ENCODE measurements at regions not wholly inside any gene's neighbourhood (a gene's known extent, or its start where the extent isn't known, plus 50 kb on each side); places are given as distances from the start of the nearest gene placed in this dataset.

DNA sequence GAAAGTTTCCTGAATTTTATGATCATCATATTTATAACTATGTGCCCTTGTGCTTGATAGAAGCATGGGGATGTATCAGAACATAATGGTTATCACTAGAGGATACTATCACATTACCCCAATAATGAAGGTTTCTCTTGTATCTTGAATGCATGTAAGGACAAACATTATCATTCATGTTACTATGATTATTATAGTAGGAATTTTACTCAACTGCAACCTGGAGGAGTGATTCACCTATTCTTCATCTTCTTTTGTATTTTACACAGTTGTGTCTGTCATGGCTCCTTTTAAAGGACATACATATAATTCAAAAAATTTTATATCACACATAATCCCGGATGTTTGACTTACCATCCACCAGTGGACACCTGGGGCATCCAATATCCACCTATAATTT is 143.8 kb upstream of the TMPRSS15 start:
- TF ChIP-seq POLR2A (IDR thresholded peaks at IDR 0.05; ENCODE audit: extremely low read depth, insufficient read length) = no peak
- TF ChIP-seq, protein P1, sequence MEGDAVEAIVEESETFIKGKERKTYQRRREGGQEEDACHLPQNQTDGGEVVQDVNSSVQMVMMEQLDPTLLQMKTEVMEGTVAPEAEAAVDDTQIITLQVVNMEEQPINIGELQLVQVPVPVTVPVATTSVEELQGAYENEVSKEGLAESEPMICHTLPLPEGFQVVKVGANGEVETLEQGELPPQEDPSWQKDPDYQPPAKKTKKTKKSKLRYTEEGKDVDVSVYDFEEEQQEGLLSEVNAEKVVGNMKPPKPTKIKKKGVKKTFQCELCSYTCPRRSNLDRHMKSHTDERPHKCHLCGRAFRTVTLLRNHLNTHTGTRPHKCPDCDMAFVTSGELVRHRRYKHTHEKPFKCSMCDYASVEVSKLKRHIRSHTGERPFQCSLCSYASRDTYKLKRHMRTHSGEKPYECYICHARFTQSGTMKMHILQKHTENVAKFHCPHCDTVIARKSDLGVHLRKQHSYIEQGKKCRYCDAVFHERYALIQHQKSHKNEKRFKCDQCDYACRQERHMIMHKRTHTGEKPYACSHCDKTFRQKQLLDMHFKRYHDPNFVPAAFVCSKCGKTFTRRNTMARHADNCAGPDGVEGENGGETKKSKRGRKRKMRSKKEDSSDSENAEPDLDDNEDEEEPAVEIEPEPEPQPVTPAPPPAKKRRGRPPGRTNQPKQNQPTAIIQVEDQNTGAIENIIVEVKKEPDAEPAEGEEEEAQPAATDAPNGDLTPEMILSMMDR (IDR thresholded peaks at IDR 0.05; ENCODE audit: low read depth, low read length) = no peak
- TF ChIP-seq, protein P2, sequence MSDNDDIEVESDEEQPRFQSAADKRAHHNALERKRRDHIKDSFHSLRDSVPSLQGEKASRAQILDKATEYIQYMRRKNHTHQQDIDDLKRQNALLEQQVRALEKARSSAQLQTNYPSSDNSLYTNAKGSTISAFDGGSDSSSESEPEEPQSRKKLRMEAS (IDR thresholded peaks at IDR 0.05; ENCODE audit: low read depth, low read length) = no peak
